H7 (cell line): ENCODE measurements at regions not wholly inside any gene's neighbourhood (a gene's known extent, or its start where the extent isn't known, plus 50 kb on each side); places are given as distances from the start of the nearest gene placed in this dataset.

Source experiments
- DNase-seq: peaks from one replicate; pipeline ENCODE4 v3.0.0; 2012
- H3K27me3 ChIP-seq: 2 replicates; pipeline ENCODE4 v1.6.0; 2011; ENCODE audit warnings: mild to moderate bottlenecking, low read length; ENCODE audit not compliant: control insufficient read depth, insufficient read depth
- H3K36me3 ChIP-seq: replicated peaks from 2 replicates; pipeline ENCODE4 v1.5.1; 2011; ENCODE audit warnings: low read length; ENCODE audit not compliant: control insufficient read depth, insufficient read depth
- H3K4me3 ChIP-seq: 2 replicates; pipeline ENCODE4 v1.5.1; 2011; ENCODE audit warnings: low read depth, mild to moderate bottlenecking, control low read depth, low read length, moderate library complexity; ENCODE audit not compliant: insufficient read depth

DNA sequence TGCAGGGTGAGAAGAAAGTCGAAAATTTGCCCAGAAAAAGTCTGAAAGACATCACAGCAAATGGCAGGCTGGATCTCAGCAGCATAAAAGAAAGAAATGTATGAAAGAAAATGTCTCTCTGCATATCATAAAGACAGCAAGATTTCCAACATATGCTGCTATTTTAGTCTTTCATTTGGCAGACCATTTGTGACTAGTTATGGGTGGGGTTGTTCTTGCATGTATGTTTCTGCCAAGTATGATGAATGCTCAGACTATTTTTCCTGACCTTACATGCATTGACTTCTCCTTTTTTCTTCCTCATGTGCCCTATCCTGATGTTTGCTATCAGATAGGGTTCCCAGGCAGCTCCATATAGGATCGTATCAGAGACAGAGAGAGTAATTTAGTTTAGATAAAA lies 58.5 kb upstream of the PARD3B start:
- no peaks in the 10 kb centered on the region for H3K36me3 ChIP-seq
- no peak for DNase-seq
- H3K4me3 ChIP-seq: no peak overlapping the region
- no peaks in the 10 kb centered on the region for H3K27me3 ChIP-seq

DNA sequence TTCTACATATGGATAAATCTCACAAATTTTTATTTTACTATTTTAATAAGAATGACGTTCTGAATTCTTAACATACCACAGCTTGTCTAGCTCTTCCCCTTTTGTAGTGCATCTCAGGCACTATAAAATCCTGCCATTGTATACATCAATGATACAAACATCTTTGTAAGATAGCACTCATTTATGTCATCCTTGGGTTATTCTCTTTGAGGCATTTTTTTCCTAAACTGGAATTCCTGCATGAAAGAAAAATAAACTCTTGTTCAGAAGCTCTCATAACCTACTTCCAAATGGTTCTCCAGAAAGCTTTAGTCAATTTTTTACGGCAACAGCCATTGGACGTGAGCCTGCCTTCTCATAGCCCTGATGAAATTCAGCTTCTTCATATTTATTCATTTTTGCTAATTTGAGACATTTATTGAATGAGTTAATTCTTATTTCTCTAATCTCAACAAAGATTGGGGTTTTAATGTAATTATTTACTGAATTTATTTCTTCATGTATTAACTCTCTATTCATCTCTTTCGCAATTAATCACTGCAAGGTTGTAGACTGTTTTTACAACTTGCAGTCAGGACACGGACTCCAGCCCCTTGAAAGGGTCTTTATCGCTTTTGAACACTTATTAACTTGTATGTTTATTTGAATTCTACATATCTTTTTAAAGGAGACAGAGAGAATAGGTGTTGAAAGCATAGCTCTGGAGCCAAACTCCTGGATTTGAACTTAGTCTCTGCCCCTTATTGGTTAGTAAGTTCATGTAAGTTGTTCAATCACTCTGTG lies 57.6 kb upstream of the PARD3B start:
- Histone ChIP-seq H3K27me3 (no peaks in the 10 kb centered on the region), H3K4me3 (no peak overlapping the region), H3K36me3 (no peaks in the 10 kb centered on the region)
- no peak for DNase-seq

- Histone ChIP-seq H3K4me3 (no peak overlapping the region), H3K27me3 (no peaks in the 10 kb centered on the region), H3K36me3 (no peaks in the 10 kb centered on the region)
- no peak for DNase-seq
These were observed 53.7 kb upstream of the PARD3B start for GRCh38 chr2:204491528-204491927.

GRCh38 chr2:204492417-204492816 lies 52.9 kb upstream of the PARD3B start:
- Histone ChIP-seq H3K4me3 (no peak overlapping the region), H3K27me3 (no peaks in the 10 kb centered on the region), H3K36me3 (no peaks in the 10 kb centered on the region)
- DNase-seq: no peak

DNA sequence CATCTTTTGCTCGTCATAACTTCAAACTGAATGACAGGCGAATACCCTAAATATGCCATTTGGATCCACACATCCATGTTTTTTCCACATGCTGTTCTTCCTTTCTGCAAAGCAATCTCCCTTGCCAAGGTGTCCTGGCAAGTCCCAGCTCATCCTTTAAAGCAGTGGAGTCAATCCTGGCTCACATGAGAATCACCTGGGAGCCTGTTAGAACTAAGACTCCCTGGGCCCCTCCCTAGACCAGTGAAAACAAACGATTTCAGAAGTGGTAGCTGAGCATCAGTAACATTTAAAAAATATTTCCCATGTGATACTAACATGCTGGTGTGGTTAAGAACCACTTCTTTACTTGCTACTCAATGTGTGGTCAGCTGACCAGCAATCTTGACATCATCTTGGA lies 50.6 kb upstream of the PARD3B start:
- H3K4me3 ChIP-seq: no peak overlapping the region
- H3K27me3 ChIP-seq: no peaks in the 10 kb centered on the region
- no peaks in the 10 kb centered on the region for H3K36me3 ChIP-seq
- no peak for DNase-seq

- Histone ChIP-seq H3K27me3 (no peaks in the 10 kb centered on the region), H3K36me3 (no peaks in the 10 kb centered on the region), H3K4me3 (no peak overlapping the region)
- no peak for DNase-seq
These were observed 49.9 kb upstream of the PARD3B start for GRCh38 chr2:204495381-204495780.
